Gastroesophageal sphincter (tissue), 3 donors: ENCODE measurements at regions not wholly inside any gene's neighbourhood (a gene's known extent, or its start where the extent isn't known, plus 50 kb on each side); places are given as distances from the start of the nearest gene placed in this dataset.

Experiments used
- EP300 ChIP-seq: sonication (generic); formaldehyde crosslinking; IDR thresholded peaks from one replicate; pipeline ENCODE4 v1.6.1; 2017; ENCODE audit warnings: antibody characterized with exemption, mild to moderate bottlenecking
- POLR2A ChIP-seq, 2 donors: fragments of 450-650 bp; IDR thresholded peaks; one replicate each; pipeline ENCODE4 v1.6.1; 2017; ENCODE audit warnings: antibody characterized with exemption in 2 of 2, mild to moderate bottlenecking in 2 of 2, moderate library complexity in 1 of 2
- POLR2AphosphoS5 ChIP-seq: sonication (generic); formaldehyde crosslinking; IDR thresholded peaks from one replicate; pipeline ENCODE4 v1.6.1; 2017; ENCODE audit warnings: antibody characterized with exemption
- TF ChIP-seq, protein P1 (sequence below), 4 experiments: fragments of 200-600 bp in 2 of 4; fragments of 450-650 bp in 2 of 4; sonication (generic) in 1 of 4; IDR thresholded peaks; one replicate each; pipeline ENCODE4 v1.5.1; 2017 to 2019; ENCODE audit warnings: antibody characterized with exemption in 4 of 4, mild to moderate bottlenecking in 2 of 4, moderate library complexity in 2 of 4

GRCh38 chr5:50292735-50293394, 148.2 kb downstream of the EMB start:
- TF ChIP-seq, protein P1, sequence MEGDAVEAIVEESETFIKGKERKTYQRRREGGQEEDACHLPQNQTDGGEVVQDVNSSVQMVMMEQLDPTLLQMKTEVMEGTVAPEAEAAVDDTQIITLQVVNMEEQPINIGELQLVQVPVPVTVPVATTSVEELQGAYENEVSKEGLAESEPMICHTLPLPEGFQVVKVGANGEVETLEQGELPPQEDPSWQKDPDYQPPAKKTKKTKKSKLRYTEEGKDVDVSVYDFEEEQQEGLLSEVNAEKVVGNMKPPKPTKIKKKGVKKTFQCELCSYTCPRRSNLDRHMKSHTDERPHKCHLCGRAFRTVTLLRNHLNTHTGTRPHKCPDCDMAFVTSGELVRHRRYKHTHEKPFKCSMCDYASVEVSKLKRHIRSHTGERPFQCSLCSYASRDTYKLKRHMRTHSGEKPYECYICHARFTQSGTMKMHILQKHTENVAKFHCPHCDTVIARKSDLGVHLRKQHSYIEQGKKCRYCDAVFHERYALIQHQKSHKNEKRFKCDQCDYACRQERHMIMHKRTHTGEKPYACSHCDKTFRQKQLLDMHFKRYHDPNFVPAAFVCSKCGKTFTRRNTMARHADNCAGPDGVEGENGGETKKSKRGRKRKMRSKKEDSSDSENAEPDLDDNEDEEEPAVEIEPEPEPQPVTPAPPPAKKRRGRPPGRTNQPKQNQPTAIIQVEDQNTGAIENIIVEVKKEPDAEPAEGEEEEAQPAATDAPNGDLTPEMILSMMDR (IDR thresholded peaks at IDR 0.05) = no peak
- TF ChIP-seq POLR2AphosphoS5 = no peak
- no peak for TF ChIP-seq POLR2A (IDR thresholded peaks at IDR 0.05)
- no peak for TF ChIP-seq EP300
